HepG2 (cell line): ENCODE measurements at regions not wholly inside any gene's neighbourhood (a gene's known extent, or its start where the extent isn't known, plus 50 kb on each side); places are given as distances from the start of the nearest gene placed in this dataset.

ENCODE experiments used
- ATAC-seq: fragments of 200-7000 bp; cut with Tn5 transposase; 3 replicates; pipeline ENCODE4 v1.9.1; 2020; ENCODE audit warnings: mild to moderate bottlenecking, moderate library complexity
- BruUV-seq: library from RNA; stranded (reverse); fragments of 400-500 nt; replicated peaks from 2 replicates; lab custom pipeline; 2021; lab: Mats Ljungman, UMichigan
- CTCF ChIA-PET: fragments of 300-600 bp; formaldehyde crosslinking; extraction: SDS; loops from one replicate; lab custom pipeline; 2021; ENCODE audit warnings: low total read pairs, inconsistent platforms, low intra/inter-chr PET ratio; lab: Yijun Ruan, JAX
- POLR2A ChIA-PET: fragments of 350-600 bp; sonication (Branson Sonifier 250); formaldehyde crosslinking; loops from one replicate; lab custom pipeline; 2020; ENCODE audit warnings: antibody characterized with exemption, inconsistent platforms; lab: Yijun Ruan, JAX
- DNase-seq: peaks from one replicate; pipeline ENCODE4 v3.0.0-alpha.2; 2015; ENCODE audit warnings: low spot score
- FAIRE-seq: peaks from 3 replicates; lab custom pipeline; 2011; peaks lifted over from hg19 to GRCh38; lab: Jason Lieb, UNC
- H2AFZ ChIP-seq: one replicate; pipeline ENCODE4 v1.6.1; 2011; ENCODE audit warnings: low read length, inconsistent platforms
- H3K27ac ChIP-seq: fragments of 300-600 bp; 3 replicates; pipeline ENCODE4 v1.8.0; 2011; ENCODE audit warnings: mixed run types, mild to moderate bottlenecking, mixed read lengths, low read length, inconsistent platforms; ENCODE audit not compliant: insufficient read depth; ENCODE audit errors: extremely low read length
- H3K27me3 ChIP-seq, 2 experiments: fragments of 200-600 bp in 1 of 2; 2 replicates in 1 of 2; 3 replicates in 1 of 2; pipeline versions ENCODE4 v1.6.0 to v1.8.0; 2011; ENCODE audit warnings: low read length in 2 of 2, mild to moderate bottlenecking in 2 of 2, moderate library complexity in 2 of 2, inconsistent platforms in 1 of 2; ENCODE audit not compliant: insufficient read depth in 2 of 2, control insufficient read depth in 1 of 2
- H3K36me3 ChIP-seq, 2 experiments: fragments of 200-600 bp in 1 of 2; replicated peaks in 1 of 2; 2 replicates in 1 of 2; 3 replicates in 1 of 2; pipeline versions ENCODE4 v1.5.1 to v1.8.0; 2011; ENCODE audit warnings: low read length in 2 of 2, inconsistent platforms in 1 of 2; ENCODE audit not compliant: insufficient read depth in 2 of 2, control insufficient read depth in 1 of 2
- H3K4me1 ChIP-seq: 2 replicates; pipeline ENCODE4 v1.5.1; 2012; ENCODE audit warnings: low read length, inconsistent platforms; ENCODE audit not compliant: insufficient read depth
- H3K4me2 ChIP-seq: 2 replicates; pipeline ENCODE4 v1.6.0; 2011; ENCODE audit warnings: low read depth, low read length, inconsistent platforms
- H3K4me3 ChIP-seq, 3 experiments: fragments of 200-600 bp in 1 of 3; sonication (generic), shearing (Covaris generic) in 1 of 3; replicated peaks in 1 of 3; 2 replicates each; pipeline ENCODE4 v1.5.1; 2011 to 2016; ENCODE audit warnings: low read length in 3 of 3, inconsistent platforms in 2 of 3, low read depth in 2 of 3, mild to moderate bottlenecking in 2 of 3, control low read depth in 1 of 3, mixed read lengths in 1 of 3; ENCODE audit not compliant: insufficient read depth in 1 of 3
- H3K79me2 ChIP-seq: one replicate; pipeline ENCODE4 v1.6.1; 2011; ENCODE audit warnings: low read length, inconsistent platforms; ENCODE audit not compliant: insufficient read depth
- H3K9ac ChIP-seq: 2 replicates; pipeline ENCODE4 v1.6.0; 2011; ENCODE audit warnings: mild to moderate bottlenecking, low read depth, low read length, inconsistent platforms; ENCODE audit not compliant: insufficient read depth
- H3K9me3 ChIP-seq: 2 replicates; pipeline ENCODE4 v1.5.1; 2012; ENCODE audit warnings: mild to moderate bottlenecking, low read length
- H4K20me1 ChIP-seq: 2 replicates; pipeline ENCODE4 v1.6.0; 2011; ENCODE audit warnings: inconsistent platforms, mild to moderate bottlenecking, low read length, moderate library complexity; ENCODE audit not compliant: insufficient read depth
- ARNT ChIP-seq: fragments of 450-650 bp; IDR thresholded peaks from 2 replicates; pipeline ENCODE4 v1.6.1; 2017
- ATF7 ChIP-seq, 2 experiments: fragments of 450-650 bp in 1 of 2; sonication (generic) in 1 of 2; formaldehyde crosslinking in 1 of 2; IDR thresholded peaks; 2 replicates each; pipeline versions ENCODE4 v1.4.0 to v1.6.1; 2016 to 2020; ENCODE audit warnings: antibody characterized with exemption in 1 of 2, mild to moderate bottlenecking in 1 of 2, missing genetic modification reagents in 1 of 2
- FOXA3 ChIP-seq: IDR thresholded peaks from 2 replicates; pipeline ENCODE4 v1.6.1; 2016; ENCODE audit warnings: missing genetic modification reagents, missing compliant biosample characterization
- FOXO1 ChIP-seq: sonication (generic); formaldehyde crosslinking; IDR thresholded peaks from 2 replicates; pipeline ENCODE4 v1.4.0; 2020; ENCODE audit warnings: missing genetic modification reagents
- GABPA ChIP-seq, 2 experiments: IDR thresholded peaks; 2 replicates each; pipeline ENCODE4 v1.6.1; 2011 to 2016; ENCODE audit warnings: low read depth in 2 of 2, low read length in 1 of 2, missing biosample characterization in 1 of 2, missing genetic modification characterization in 1 of 2
- GMEB2 ChIP-seq: IDR thresholded peaks from 2 replicates; pipeline ENCODE4 v1.6.1; 2016; ENCODE audit warnings: missing biosample characterization, missing genetic modification reagents, low read depth
- KLF9 ChIP-seq: IDR thresholded peaks from 2 replicates; pipeline ENCODE4 v1.6.1; 2016; ENCODE audit warnings: low read depth
- KMT2B ChIP-seq: IDR thresholded peaks from 2 replicates; pipeline ENCODE4 v1.6.1; 2016; ENCODE audit warnings: missing genetic modification reagents, missing compliant biosample characterization
- MEF2D ChIP-seq: sonication (generic); formaldehyde crosslinking; IDR thresholded peaks from 2 replicates; pipeline ENCODE4 v1.5.1; 2020; ENCODE audit warnings: mild to moderate bottlenecking, missing genetic modification reagents
- PAWR ChIP-seq: sonication (generic); formaldehyde crosslinking; IDR thresholded peaks from 2 replicates; pipeline ENCODE4 v1.4.0; 2020; ENCODE audit warnings: missing genetic modification reagents, mild to moderate bottlenecking, borderline replicate concordance
- PRPF4 ChIP-seq: fragments of 200-400 bp; formaldehyde crosslinking; IDR thresholded peaks from 2 replicates; pipeline ENCODE4 v1.6.1; 2016; ENCODE audit warnings: low read length, low read depth; ENCODE audit not compliant: poor library complexity, severe bottlenecking
- RXRA ChIP-seq: sonication (generic); formaldehyde crosslinking; IDR thresholded peaks from 2 replicates; pipeline ENCODE4 v1.5.1; 2020; ENCODE audit warnings: missing genetic modification reagents
- SAFB2 ChIP-seq: sonication (generic); formaldehyde crosslinking; IDR thresholded peaks from 2 replicates; pipeline ENCODE4 v1.5.1; 2020; ENCODE audit warnings: missing genetic modification reagents, low read depth, mild to moderate bottlenecking, borderline replicate concordance
- TFDP2 ChIP-seq: sonication (generic); formaldehyde crosslinking; IDR thresholded peaks from 2 replicates; pipeline ENCODE4 v1.4.0; 2020; ENCODE audit warnings: missing genetic modification reagents
- U2AF2 ChIP-seq: fragments of 200-400 bp; formaldehyde crosslinking; IDR thresholded peaks from 2 replicates; pipeline ENCODE4 v1.6.1; 2017; ENCODE audit warnings: low read depth, mild to moderate bottlenecking, low read length
- ZFP90 ChIP-seq: sonication (generic); formaldehyde crosslinking; IDR thresholded peaks from 2 replicates; pipeline ENCODE4 v1.8.0; 2022; ENCODE audit warnings: missing genetic modification reagents, mild to moderate bottlenecking, inconsistent platforms, borderline replicate concordance
- ZNF17 ChIP-seq: sonication (generic); formaldehyde crosslinking; IDR thresholded peaks from 2 replicates; pipeline ENCODE4 v1.5.0; 2020; ENCODE audit warnings: mild to moderate bottlenecking, missing genetic modification reagents
- ZNF280D ChIP-seq: sonication (generic); formaldehyde crosslinking; IDR thresholded peaks from 2 replicates; pipeline ENCODE4 v1.5.1; 2020; ENCODE audit warnings: mild to moderate bottlenecking, missing genetic modification reagents
- ZNF788 ChIP-seq: sonication (generic); formaldehyde crosslinking; IDR thresholded peaks from 2 replicates; pipeline ENCODE4 v1.5.0; 2020; ENCODE audit warnings: mild to moderate bottlenecking, missing genetic modification reagents, borderline replicate concordance
- ZSCAN22 ChIP-seq: sonication (generic); formaldehyde crosslinking; IDR thresholded peaks from 2 replicates; pipeline ENCODE4 v1.4.0; 2020; ENCODE audit warnings: mild to moderate bottlenecking, missing genetic modification reagents
- WGBS: methylation state at CpG from one replicate; pipeline ENCODE4 v1.1.6; 2017; ENCODE audit warnings: low lambda C conversion rate; 5-methylcytosine and 5-hydroxymethylcytosine counted together
- in situ Hi-C: cut with HindIII; loops from 2 replicates; pipeline ENCODE4 v1.10.0; 2017; ENCODE audit warnings: low pct_unique_long_range_greater_than_20kb; ENCODE audit not compliant: extremely low pct_ligation_motif_present
- intact Hi-C: fragments of 100-400 bp; cut with micrococcal nuclease; formaldehyde crosslinking; loops from one replicate; pipeline ENCODE4 v1.10.0; 2022; ENCODE audit not compliant: unreplicated experiment

- H3K79me2 ChIP-seq: no peaks in the 10 kb centered on the region
- intact Hi-C loops: no loop called here
- no peak overlapping the region for H3K4me3 ChIP-seq
- H3K27me3 ChIP-seq: 0 out of 5 replicates have a peak, but pooled peaks cover 0 to 3% of the 10 kb centered on the region in 2 experiments
- no peaks in the 10 kb centered on the region for H3K4me1 ChIP-seq
- no peaks in the 10 kb centered on the region for H4K20me1 ChIP-seq
- CTCF ChIA-PET: no interaction called here
- no peak overlapping the region for H3K4me2 ChIP-seq
- POLR2A ChIA-PET: no interaction called here
- H3K36me3 ChIP-seq: no peaks in the 10 kb centered on the region
- no peak overlapping the region for H3K9ac ChIP-seq
- TF ChIP-seq U2AF2 (no peak), PAWR (CRISPR knock-in tag) (no peak), FOXO1 (CRISPR knock-in tag) (no peak), MEF2D (CRISPR knock-in tag) (no peak), FOXA3 (CRISPR knock-in tag) (no peak), GABPA (IDR thresholded peaks at IDR 0.05; ENCODE audit: low read depth, low read length) (no peak), GABPA (CRISPR knock-in tag; IDR thresholded peaks at IDR 0.05; ENCODE audit: low read depth) (no peak), ZSCAN22 (CRISPR knock-in tag) (no peak), KLF9 (CRISPR knock-in tag) (no peak), ZFP90 (CRISPR knock-in tag) (no peak), ZNF280D (CRISPR knock-in tag) (no peak), TFDP2 (CRISPR knock-in tag) (no peak), ARNT (no peak), ZNF788 (CRISPR knock-in tag) (no peak), ATF7 (IDR thresholded peaks at IDR 0.05) (no peak), ATF7 (CRISPR knock-in tag; IDR thresholded peaks at IDR 0.05) (no peak), PRPF4 (no peak), RXRA (CRISPR knock-in tag) (no peak), ZNF17 (CRISPR knock-in tag) (no peak), KMT2B (CRISPR knock-in tag) (no peak), SAFB2 (CRISPR knock-in tag) (no peak), GMEB2 (CRISPR knock-in tag) (no peak)
- no peak for FAIRE-seq
- no peak for ATAC-seq
- DNase-seq: no peak
- BruUV-seq: no TSS peak
- H2AFZ ChIP-seq: no peak overlapping the region
- H3K27ac ChIP-seq: no peak overlapping the region
- in situ Hi-C loops: no loop called here
- no peaks in the 10 kb centered on the region for H3K9me3 ChIP-seq
- 64% methylated on average over 14 of the region's 14 CpGs for WGBS
Measured at GRCh38 chr2:45131587-45131986, 122.3 kb upstream of the SIX2 start.
